ENCODE measurements at regions not wholly inside any gene's neighbourhood (a gene's known extent, or its start where the extent isn't known, plus 50 kb on each side); places are given as distances from the start of the nearest gene placed in this dataset.

DNA sequence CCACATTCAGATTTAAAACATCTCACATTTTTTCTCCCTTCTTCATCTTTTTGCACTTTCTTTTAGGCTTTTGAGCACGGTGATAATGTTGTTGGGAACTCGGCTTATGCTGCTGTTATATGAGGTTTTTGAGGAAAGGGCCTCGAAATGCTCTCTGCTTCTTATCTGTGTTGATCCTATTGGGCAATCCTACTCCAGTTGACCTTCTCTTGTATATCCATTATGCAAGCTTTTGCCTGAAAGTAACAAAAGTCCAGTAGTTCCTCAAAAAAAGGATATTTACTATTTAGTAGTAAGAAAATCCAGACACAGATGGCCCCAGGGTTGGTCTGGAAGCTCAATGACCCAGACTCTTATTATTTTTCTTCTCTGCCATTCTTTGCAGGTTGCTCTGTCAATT is 57.7 kb upstream of the SPANXB1 start:
- Mint-ChIP-seq H3K27ac (no peak overlapping the region), H3K4me1 (no peaks in the 10 kb centered on the region), H3K4me3 (no peak overlapping the region), H3K36me3 (no peaks in the 10 kb centered on the region), H3K9me3 (peaks cover 0 to 2% (median 0%) of the 10 kb centered on the region in 7 donors), H3K27me3 (no peaks in the 10 kb centered on the region)
- no peak overlapping the region for H3K27ac ChIP-seq (ENCODE audit: insufficient read depth, low read length, poor library complexity, severe bottlenecking)
- no peak overlapping the region for H3K4me3 ChIP-seq (ENCODE audit: low read depth, low read length)
- ATAC-seq (ENCODE audit: low read depth in 2 of 2) (no peak), DNase-seq (no peak)
- no peaks in the 10 kb centered on the region for H3K9me3 ChIP-seq (ENCODE audit: control insufficient read depth in 2 of 2, low read length in 2 of 2)
- no peaks in the 10 kb centered on the region for H3K27me3 ChIP-seq (ENCODE audit: control insufficient read depth, insufficient read depth, low read length)
- no peaks in the 10 kb centered on the region for H3K36me3 ChIP-seq (ENCODE audit: control insufficient read depth, insufficient read depth, low read length)
- no peaks in the 10 kb centered on the region for H3K4me1 ChIP-seq (ENCODE audit: control insufficient read depth, insufficient read depth, low read length, poor library complexity, severe bottlenecking)

DNA sequence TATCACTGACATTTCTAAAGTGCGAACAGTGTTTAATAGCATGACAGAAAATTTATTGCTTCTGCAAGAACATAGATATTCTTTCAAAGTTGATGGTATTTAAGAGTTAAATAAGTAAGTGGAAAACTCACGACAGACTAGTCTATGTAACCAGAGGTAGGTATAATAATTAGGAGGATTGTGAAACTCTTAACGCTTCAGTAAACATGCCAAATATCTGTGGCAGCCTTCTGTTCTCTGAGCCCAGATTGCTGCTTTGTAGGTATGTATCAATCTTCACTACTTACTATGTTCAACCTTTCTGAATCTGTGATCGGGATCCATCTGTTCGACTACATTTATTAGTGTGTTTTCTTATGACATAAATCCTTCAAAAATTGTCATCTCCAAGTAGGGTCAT is 53.6 kb upstream of the SPANXB1 start:
- Mint-ChIP-seq H3K9me3 (peaks cover 0 to 3% (median 0%) of the 10 kb centered on the region in 7 donors), H3K27ac (no peak overlapping the region), H3K27me3 (no peaks in the 10 kb centered on the region), H3K4me1 (no peaks in the 10 kb centered on the region), H3K36me3 (no peaks in the 10 kb centered on the region), H3K4me3 (no peak overlapping the region)
- H3K27ac ChIP-seq (ENCODE audit: insufficient read depth, low read length, poor library complexity, severe bottlenecking): no peak overlapping the region
- no peaks in the 10 kb centered on the region for H3K27me3 ChIP-seq (ENCODE audit: control insufficient read depth, insufficient read depth, low read length)
- no peaks in the 10 kb centered on the region for H3K36me3 ChIP-seq (ENCODE audit: control insufficient read depth, insufficient read depth, low read length)
- no peaks in the 10 kb centered on the region for H3K9me3 ChIP-seq (ENCODE audit: control insufficient read depth in 2 of 2, low read length in 2 of 2)
- ATAC-seq (ENCODE audit: low read depth in 2 of 2) (no peak), DNase-seq (no peak)
- H3K4me3 ChIP-seq (ENCODE audit: low read depth, low read length): no peak overlapping the region
- no peaks in the 10 kb centered on the region for H3K4me1 ChIP-seq (ENCODE audit: control insufficient read depth, insufficient read depth, low read length, poor library complexity, severe bottlenecking)

DNA sequence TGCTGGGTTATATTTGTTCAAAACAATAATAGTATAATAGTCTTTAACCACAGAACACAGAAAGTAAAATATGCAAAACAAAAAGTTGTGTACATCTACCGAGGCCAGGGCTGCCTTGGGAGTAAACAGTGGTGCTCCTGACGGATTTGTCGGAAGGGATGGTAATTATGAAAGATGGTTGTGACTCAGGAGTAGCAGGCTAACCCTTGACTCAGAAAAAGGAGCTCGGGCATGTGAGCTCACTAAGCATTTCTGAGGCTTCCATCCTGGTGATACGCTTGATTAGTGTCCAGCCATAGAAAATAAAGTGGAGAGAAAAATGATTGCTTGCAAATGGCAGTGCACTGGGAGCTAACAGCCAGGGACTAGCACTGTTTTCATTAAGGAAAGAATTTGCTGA is 53.2 kb upstream of the SPANXB1 start:
- DNase-seq (no peak), ATAC-seq (ENCODE audit: low read depth in 2 of 2) (no peak)
- Mint-ChIP-seq H3K4me1 (no peaks in the 10 kb centered on the region), H3K9me3 (peaks cover 0 to 3% (median 0%) of the 10 kb centered on the region in 7 donors), H3K36me3 (no peaks in the 10 kb centered on the region), H3K27me3 (no peaks in the 10 kb centered on the region), H3K27ac (no peak overlapping the region), H3K4me3 (no peak overlapping the region)
- no peak overlapping the region for H3K4me3 ChIP-seq (ENCODE audit: low read depth, low read length)
- no peaks in the 10 kb centered on the region for H3K9me3 ChIP-seq (ENCODE audit: control insufficient read depth in 2 of 2, low read length in 2 of 2)
- no peak overlapping the region for H3K27ac ChIP-seq (ENCODE audit: insufficient read depth, low read length, poor library complexity, severe bottlenecking)
- no peaks in the 10 kb centered on the region for H3K36me3 ChIP-seq (ENCODE audit: control insufficient read depth, insufficient read depth, low read length)
- no peaks in the 10 kb centered on the region for H3K27me3 ChIP-seq (ENCODE audit: control insufficient read depth, insufficient read depth, low read length)
- H3K4me1 ChIP-seq (ENCODE audit: control insufficient read depth, insufficient read depth, low read length, poor library complexity, severe bottlenecking): no peaks in the 10 kb centered on the region

All from CD4-positive, CD25-positive, alpha-beta regulatory T cell (primary cell).